GM19023 (cell line): ENCODE measurements at regions not wholly inside any gene's neighbourhood (a gene's known extent, or its start where the extent isn't known, plus 50 kb on each side); places are given as distances from the start of the nearest gene placed in this dataset.
A peak's percentile ranks its signal among the peaks of the same experiment; 100 is the strongest.
"Not testable (repeated sequence)": the region's sequence is repeated elsewhere in the genome, so short reads cannot be mapped to it uniquely, and the experiment has no call there.

ENCODE experiments used
- ATAC-seq: cut with Tn5 transposase; IDR thresholded peaks from one replicate; pipeline ENCODE4 v1.9.1; 2021; ENCODE audit warnings: mild to moderate bottlenecking, moderate library complexity; ENCODE audit not compliant: unreplicated experiment

GRCh38 chr10:35838054-35838453 lies 196.0 kb upstream of the FZD8 start:
- ATAC-seq: no peak

GRCh38 chr10:35835545-35835944 lies 193.4 kb upstream of the FZD8 start:
- no peak for ATAC-seq

- ATAC-seq: no peak
Measured at GRCh38 chr10:35834877-35835494, 192.9 kb upstream of the FZD8 start.

- no peak for ATAC-seq
Measured at GRCh38 chr10:35827783-35828182, 185.7 kb upstream of the FZD8 start.

GRCh38 chr10:35824704-35825103 lies 182.6 kb upstream of the FZD8 start:
- ATAC-seq: no peak

GRCh38 chr10:35822316-35822715 lies 180.2 kb upstream of the FZD8 start:
- peak; percentile 43 for ATAC-seq

- ATAC-seq: peak; percentile 82
Measured at GRCh38 chr10:35821339-35821911, 179.3 kb upstream of the FZD8 start.

GRCh38 chr10:35819736-35820135 lies 177.6 kb upstream of the FZD8 start:
- ATAC-seq: no peak

GRCh38 chr10:35819011-35819410 lies 176.9 kb upstream of the FZD8 start:
- ATAC-seq: no peak

- not testable (repeated sequence) for ATAC-seq
Measured at GRCh38 chr10:35817109-35817508, 175.0 kb upstream of the FZD8 start.

GRCh38 chr10:35813219-35813618 lies 171.1 kb upstream of the FZD8 start:
- ATAC-seq: no peak

- ATAC-seq: no peak
Measured at GRCh38 chr10:35808344-35808743, 166.2 kb upstream of the FZD8 start.

GRCh38 chr10:35803046-35803445 lies 160.9 kb upstream of the FZD8 start:
- no peak for ATAC-seq

- ATAC-seq: no peak
Measured at GRCh38 chr10:35797187-35797586, 155.1 kb upstream of the FZD8 start.

GRCh38 chr10:35795131-35795824 lies 153.2 kb upstream of the FZD8 start:
- no peak for ATAC-seq

GRCh38 chr10:35794703-35795102 lies 152.6 kb upstream of the FZD8 start:
- ATAC-seq: no peak

- no peak for ATAC-seq
Measured at GRCh38 chr10:35792291-35792690, 150.2 kb upstream of the FZD8 start.

- no peak for ATAC-seq
Measured at GRCh38 chr10:35789996-35790395, 147.9 kb upstream of the FZD8 start.

- ATAC-seq: no peak
Measured at GRCh38 chr10:35784751-35785150, 142.7 kb upstream of the FZD8 start.

- ATAC-seq: no peak
Measured at GRCh38 chr10:35783305-35783838, 141.3 kb upstream of the FZD8 start.

- ATAC-seq: no peak
Measured at GRCh38 chr10:35781643-35782035, 139.5 kb upstream of the FZD8 start.

- no peak for ATAC-seq
Measured at GRCh38 chr10:35780970-35781642, 139.0 kb upstream of the FZD8 start.
